SIG-M5 treated with dmso at 0.1 percent for 504 hours (cell line): ENCODE measurements at regions not wholly inside any gene's neighbourhood (a gene's known extent, or its start where the extent isn't known, plus 50 kb on each side); places are given as distances from the start of the nearest gene placed in this dataset.

Source experiments
- DNase-seq: peaks from one replicate; lab custom pipeline; 2025; ENCODE audit not compliant: unreplicated experiment; lab: John Stamatoyannopoulos, UW

- DNase-seq = no peak
These were observed 83.6 kb upstream of the FXR1 start for GRCh38 chr3:180828723-180829408.

GRCh38 chr3:180829409-180830405 lies 82.8 kb upstream of the FXR1 start:
- no peak for DNase-seq

DNA sequence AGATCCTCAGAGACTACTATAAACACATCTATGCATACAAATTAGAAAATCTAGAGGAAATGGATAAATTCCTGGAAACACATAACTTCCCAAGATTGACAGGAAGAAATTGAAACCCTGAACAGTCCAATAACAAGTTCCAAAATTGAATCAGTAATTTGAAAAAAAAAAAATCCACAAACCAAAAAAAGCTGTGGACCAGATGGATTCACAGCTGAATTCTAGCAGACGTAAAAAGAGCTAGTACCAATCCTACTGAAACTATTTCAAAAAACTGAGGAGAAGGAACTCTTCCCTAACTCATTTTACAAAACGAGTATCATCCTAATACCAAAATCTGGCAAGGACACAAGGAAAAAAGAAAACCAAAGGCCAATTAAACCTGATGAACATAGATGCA lies 77.0 kb upstream of the FXR1 start:
- DNase-seq = no peak

GRCh38 chr3:180836766-180837165 lies 75.7 kb upstream of the FXR1 start:
- no peak for DNase-seq

- DNase-seq = no peak
These were observed 57.6 kb upstream of the FXR1 start for GRCh38 chr3:180854887-180855286.

- no peak for DNase-seq
These were observed 57.1 kb upstream of the FXR1 start for GRCh38 chr3:180855364-180855763.

DNA sequence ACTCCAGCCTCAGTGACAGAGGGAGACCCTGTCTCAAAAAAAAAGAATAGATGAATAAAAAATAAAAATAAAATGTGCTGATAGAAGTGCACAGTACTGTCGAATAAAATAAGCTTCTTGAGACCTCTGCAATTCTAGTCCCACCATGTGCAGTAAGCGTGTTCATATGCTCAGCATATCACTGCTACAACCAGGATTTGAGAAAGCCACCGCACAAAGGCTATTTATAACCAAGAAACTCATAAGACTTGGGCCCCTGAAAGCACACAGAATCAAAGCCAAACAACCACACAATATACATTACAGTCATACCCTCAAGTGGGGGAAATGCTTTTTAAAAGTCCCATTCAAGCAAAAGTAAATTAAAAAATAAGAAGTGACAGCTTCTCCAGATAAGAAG lies 56.5 kb upstream of the FXR1 start:
- no peak for DNase-seq

DNA sequence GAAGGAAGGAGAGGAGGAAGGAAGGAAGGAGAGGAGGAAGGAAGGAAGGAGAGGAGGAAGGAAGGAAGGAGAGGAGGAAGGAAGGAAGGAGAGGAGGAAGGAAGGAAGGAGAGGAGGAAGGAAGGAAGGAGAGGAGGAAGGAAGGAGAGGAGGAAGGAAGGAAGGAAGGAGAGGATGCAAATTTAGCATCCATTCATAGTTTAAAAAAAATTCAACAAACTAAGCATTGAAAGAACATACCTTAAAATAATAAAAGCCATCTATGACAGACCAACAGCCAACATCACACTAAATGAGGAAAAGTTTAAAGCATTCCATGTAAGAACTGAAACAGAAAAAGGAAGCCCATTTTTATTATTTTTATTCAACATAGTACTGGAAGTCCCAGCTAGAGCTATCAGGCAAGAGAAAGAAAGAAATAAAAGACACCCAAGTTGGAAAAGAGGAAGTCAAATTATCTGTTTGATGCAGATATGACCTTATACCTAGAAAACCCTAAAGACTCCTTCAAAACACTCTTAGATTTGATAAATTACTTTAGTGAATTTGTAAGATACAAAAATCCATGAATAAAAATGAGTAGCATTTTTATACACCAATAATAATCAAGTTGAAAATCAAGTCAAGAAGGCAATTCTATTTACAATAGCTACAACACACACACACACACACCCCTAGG lies 52.2 kb upstream of the FXR1 start:
- no peak for DNase-seq
